ENCODE measurements at regions not wholly inside any gene's neighbourhood (a gene's known extent, or its start where the extent isn't known, plus 50 kb on each side); places are given as distances from the start of the nearest gene placed in this dataset.

- TF ChIP-seq POLR2AphosphoS5 (IDR thresholded peaks at IDR 0.05) (no peak), CTCF (IDR thresholded peaks at IDR 0.05) (no peak), EP300 (IDR thresholded peaks at IDR 0.05) (no peak), POLR2A (IDR thresholded peaks at IDR 0.05) (no peak)
These were observed 176.5 kb upstream of the PLSCR5 start for GRCh38 chr3:146781606-146782005.

Measured in gastroesophageal sphincter (tissue), 3 donors.